GM12892 (cell line): ENCODE measurements at regions not wholly inside any gene's neighbourhood (a gene's known extent, or its start where the extent isn't known, plus 50 kb on each side); places are given as distances from the start of the nearest gene placed in this dataset.

ENCODE experiments used
- POLR2A ChIP-seq: IDR thresholded peaks from 2 replicates; pipeline ENCODE4 v1.6.1; 2011; ENCODE audit warnings: low read depth, low read length, control low read depth
- POLR2AphosphoS5 ChIP-seq: IDR thresholded peaks from 2 replicates; pipeline ENCODE4 v1.6.1; 2011; ENCODE audit warnings: low read depth, low read length, control low read depth
- TAF1 ChIP-seq: IDR thresholded peaks from 2 replicates; pipeline ENCODE4 v1.6.1; 2011; ENCODE audit warnings: low read depth, mild to moderate bottlenecking, control low read depth, low read length, borderline replicate concordance

DNA sequence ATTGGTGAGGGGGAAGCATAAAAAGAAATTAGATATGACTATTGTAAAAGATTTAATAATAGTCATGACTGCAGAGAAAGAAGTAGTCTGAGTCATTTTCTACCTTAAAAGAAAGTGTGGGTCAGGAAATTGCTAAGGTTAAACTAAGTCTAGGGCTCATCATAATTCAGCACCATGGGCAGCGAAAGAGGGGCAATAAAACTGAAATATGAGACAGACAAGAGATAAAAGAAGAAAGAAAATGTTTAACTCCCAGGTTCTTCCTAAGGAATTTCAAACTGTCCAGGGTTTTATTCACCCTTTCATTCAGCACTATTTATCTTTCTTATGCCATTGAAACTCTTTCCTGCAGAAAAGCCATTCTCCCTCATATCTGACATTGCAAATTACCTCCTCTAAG is 114.4 kb upstream of the API5 start:
- TF ChIP-seq POLR2A = no peak
- TF ChIP-seq POLR2AphosphoS5 = no peak
- TF ChIP-seq TAF1 = no peak
